GM21526 (cell line): ENCODE measurements at regions not wholly inside any gene's neighbourhood (a gene's known extent, or its start where the extent isn't known, plus 50 kb on each side); places are given as distances from the start of the nearest gene placed in this dataset.

Experiments used
- ATAC-seq: cut with Tn5 transposase; IDR thresholded peaks from one replicate; pipeline ENCODE4 v1.9.1; 2021; ENCODE audit warnings: moderate library complexity; ENCODE audit not compliant: unreplicated experiment, low FRiP score

DNA sequence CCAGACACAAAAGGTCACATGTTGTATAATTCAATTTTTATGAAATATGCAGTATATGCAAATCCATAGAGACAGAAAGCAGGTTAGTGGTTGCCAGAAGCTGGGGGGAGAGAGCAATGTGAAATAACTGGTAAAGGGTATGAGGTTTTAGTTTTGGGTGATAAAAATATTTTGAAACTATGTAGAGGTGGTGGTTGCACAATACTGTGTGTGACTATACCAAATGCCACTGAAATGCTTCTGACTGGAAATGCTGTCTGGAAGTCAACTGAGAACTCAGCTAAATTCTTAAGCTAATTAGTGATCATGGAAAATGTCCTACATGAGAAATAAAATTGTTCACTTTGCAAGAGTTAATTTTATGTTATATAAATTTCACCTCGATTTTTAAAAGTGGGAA is 65.3 kb upstream of the RXFP2 start:
- no peak for ATAC-seq

GRCh38 chr13:31675440-31675953 is 63.8 kb upstream of the RXFP2 start:
- no peak for ATAC-seq

DNA sequence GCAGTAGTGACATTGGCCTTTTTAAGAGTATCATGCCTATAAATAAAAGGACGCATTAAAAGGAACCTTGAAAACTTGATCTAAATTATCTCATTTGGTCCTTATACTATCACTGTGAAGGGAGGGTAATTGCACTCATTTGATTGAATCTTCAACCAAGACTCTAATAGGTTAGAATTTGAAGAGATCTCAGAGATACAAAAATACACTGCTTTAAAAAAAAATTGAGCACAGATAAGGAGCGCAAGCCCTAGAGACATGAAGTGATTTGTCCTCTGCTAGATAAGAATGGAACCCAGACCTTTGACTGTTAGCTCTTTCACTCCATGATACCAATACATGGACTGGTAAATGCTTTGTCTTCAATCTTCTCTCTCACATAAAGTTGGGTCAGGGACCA is 58.2 kb upstream of the RXFP2 start:
- ATAC-seq, result no peak

DNA sequence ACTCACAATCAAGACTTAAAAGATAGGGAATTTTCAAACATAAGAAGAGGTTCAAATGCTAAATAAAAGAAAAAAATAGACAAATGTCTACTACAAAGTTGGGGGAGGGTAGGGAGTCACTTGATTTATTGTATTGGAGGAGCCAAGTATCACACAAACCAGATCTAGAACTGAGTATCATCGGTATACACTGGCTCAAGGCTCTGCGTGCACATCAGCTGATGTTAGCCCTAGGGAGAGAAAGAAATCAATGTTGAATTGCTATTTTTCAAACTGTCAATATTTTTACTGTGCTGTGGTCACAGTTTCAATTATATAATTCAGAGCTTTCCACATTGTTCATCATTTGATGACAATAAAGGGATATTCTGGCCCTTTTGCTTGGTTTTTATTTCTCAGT is 54.9 kb upstream of the RXFP2 start:
- no peak for ATAC-seq

DNA sequence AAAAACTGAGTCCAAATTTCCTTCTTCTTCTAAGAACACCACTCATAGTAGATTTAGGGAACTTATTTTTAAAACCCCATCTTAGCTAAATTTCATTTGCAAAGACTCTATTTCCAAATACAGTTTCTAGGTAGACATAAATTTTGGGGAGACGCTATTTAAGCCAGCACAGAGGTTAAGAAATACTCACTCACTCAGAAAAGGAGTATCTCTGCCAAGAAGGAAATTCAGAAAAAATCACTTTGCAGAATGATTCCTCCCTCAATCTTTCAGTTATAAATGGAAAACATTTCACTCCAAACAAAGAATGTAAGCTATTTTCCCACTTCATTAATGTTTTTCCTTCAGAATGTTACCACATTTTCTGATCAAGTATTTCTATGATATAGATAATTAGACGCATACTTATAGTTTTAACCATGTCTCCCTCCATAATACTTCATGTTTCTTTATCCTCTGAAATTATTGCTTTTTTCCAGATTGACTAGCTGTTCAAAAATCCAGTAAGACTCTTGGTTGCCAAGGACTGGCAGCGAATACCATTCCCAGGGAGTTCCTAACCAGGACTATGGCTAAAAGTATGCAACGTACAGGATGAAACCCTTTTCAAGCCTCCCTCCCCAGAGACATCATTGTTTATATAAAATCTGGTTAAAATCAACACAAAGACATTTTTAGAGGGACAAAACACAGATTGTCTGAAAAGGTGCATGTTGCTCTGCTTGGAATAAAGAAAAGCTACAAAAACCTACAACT is 52.5 kb upstream of the RXFP2 start:
- no peak for ATAC-seq
